NK-92 treated with Interleukin-12 subunit alpha and Interleukin-12 subunit beta, amount 100 ng/mL, for 24 hours (cell line): ENCODE measurements at regions not wholly inside any gene's neighbourhood (a gene's known extent, or its start where the extent isn't known, plus 50 kb on each side); places are given as distances from the start of the nearest gene placed in this dataset.

Experiments
- DNase-seq: peaks from one replicate; lab custom pipeline; 2025; lab: John Stamatoyannopoulos, UW

DNA sequence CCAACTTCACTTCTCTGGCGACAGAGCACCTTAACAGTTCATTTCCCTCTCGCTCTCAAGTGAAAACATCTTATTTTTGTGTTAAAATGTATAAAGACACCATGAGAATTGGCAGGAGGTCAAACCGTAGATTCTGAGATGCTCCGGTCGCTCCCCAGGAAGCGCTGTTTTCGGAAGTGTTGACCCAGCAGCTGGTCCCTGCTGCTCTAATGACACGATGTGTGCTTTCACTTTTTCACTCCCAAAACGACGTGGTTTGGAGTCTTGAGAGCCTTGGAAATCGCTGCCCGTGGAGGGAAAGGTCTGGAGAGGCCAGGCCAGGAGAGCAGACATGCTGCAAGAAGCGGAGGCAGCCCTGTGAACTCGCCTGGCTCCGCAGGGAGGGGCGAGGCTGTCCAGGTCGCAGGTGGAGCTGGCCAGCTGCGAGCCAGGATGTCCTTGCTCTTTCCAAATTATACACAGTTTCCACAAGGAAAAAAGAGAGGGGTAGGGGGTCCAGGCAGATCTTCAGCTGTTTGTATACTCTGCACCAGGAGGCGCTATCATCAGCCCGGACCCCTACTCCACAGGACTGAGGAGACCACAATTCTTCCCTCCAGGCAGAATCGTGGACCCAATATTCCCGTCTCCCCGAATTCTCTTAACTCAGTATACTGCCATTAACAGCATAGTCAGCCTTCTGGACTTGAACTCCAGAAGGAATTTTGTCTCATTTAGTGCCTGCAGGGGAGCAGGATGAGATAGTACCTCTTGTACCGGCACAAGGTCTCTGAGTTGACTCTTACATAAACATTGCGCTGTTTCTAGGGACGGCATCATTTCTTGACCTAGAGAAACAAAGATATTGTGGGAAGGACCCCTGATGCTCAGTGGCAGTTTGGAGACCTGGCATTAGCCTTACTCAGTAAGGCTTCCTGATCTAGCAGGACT is 248.6 kb upstream of the ANKRD55 start:
- no peak for DNase-seq

DNA sequence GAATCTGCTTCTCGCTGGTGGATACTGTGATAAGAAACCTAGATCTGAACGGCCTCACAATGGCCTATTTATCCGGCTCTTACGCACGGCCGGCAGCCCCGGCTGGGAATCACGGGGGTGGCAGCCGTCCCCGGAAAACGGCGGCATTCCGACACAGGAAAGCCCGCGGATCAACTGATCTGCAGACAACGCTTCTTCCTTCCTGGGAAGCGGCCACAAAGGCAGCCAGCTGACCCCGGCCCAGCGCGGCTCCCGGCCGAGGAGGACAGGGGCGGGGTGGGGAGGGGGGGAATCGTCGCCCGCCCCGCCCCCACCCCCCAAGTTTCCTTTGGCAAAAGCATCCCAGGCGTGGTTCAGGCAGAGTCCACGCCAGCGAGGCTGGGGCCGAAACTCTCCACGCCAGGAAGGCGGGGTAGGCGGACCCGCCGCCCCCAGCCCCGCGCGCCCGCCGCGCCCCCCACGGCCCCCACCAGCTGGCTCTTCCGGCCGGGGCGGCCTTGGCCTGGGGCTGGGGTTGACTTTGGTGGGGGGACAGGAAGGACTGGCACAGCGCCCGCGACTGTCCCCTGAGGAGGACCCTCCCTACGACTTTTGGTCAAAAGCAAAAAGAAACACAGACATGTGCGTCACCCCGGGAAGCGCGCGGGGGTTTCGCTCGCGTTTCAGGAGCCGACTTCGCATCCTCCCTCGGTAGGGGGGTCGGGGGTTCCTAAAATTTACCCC is 247.7 kb upstream of the ANKRD55 start:
- DNase-seq: no peak

- DNase-seq: no peak
Observed at GRCh38 chr5:56480078-56480704, 247.1 kb upstream of the ANKRD55 start.

- DNase-seq: no peak
Observed at GRCh38 chr5:56479696-56480077, 246.6 kb upstream of the ANKRD55 start.

- no peak for DNase-seq
Observed at GRCh38 chr5:56479126-56479525, 246.0 kb upstream of the ANKRD55 start.

- DNase-seq: no peak
Observed at GRCh38 chr5:56478062-56478461, 244.9 kb upstream of the ANKRD55 start.

DNA sequence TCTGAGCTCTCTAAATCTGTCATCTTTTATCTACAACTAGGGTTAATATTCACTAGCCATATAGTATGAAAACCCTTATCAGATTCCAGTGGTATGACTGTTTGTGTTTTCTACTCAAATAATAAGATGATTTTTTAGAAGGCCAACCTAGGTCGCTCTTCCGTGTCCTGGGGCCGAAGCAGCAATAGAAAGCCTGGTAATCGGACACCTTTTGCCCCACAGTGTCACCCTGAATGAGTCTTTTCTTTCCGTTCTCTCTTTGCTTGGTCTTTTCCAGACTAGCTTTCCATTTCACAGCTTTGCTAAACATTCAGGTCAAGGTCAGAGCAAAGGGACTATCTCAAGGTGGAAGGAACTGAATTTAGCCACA is 243.3 kb upstream of the ANKRD55 start:
- DNase-seq: no peak

DNA sequence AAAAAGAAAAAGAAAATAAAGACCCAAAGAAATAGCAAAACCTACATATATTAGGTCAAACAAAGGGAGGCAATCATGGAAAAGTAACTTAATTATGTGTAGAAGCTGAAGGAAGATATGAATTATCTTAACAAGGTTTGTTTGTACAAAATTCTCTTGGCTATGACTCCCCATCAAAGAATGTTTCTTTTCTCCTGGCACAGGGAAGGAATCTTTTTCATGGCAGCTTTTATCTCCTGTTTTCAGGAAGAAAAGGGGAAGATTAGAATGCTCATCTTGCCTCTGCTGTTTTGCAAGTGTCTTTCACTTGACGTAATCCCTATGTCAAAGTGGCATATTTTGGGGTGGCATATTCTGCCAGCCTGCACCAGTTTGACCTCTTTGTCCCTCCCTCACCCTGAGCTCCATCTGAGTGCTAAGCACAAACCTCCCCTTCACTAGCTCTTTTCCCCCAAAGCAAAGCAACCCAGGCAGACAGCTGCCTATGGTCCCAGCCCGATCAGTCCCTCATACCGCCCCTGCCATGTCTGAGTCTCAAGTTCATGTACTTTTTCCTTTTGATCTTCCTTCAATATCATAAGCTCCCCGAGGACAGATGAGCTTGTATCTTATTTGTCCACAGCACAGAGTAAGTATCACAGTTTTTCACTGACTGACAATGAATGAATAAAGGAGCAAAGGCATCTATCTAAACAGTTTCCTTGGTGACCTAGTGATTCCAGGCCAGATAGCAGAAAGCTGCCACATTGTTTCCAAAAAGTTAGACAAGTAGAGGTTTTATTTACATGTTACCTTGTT is 242.8 kb upstream of the ANKRD55 start:
- DNase-seq: no peak

DNA sequence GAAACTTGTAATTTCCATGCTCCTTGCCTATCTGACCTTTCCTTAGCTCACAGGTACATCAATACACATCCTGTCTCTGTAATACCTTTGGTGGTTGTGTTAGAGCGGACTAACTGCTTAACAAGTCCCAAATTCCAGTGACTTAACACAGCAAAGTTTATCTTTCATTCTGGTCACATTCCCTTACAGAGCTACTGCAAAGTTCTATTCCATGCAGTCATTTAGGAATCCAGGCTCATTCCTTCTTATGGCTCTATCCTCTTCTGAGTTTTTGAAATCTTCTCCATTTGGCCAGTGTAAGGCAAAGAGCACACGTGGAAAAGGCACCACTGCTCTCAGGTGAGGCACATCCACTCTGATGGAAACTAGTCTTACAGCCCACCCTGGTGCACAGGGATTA is 238.6 kb upstream of the ANKRD55 start:
- no peak for DNase-seq

DNA sequence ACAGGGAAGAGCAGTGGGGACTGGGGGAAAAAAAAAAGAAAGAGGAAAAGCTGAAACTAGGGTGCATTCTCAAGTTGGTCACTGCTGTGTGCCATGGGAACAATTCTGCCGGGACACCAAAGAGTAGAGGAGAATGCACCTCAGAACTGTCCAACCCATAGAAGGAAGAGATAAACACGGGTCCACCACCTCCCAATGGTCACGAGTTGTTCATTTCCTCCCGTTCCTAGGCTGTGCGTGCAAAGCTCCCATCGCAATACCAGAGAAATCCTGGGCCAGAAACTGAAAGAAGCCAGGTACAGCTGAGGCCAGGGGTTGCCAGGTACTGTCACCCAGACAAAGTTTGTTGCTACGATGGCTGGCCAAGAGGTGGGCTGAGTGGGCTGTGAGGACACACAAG is 236.9 kb upstream of the ANKRD55 start:
- no peak for DNase-seq

DNA sequence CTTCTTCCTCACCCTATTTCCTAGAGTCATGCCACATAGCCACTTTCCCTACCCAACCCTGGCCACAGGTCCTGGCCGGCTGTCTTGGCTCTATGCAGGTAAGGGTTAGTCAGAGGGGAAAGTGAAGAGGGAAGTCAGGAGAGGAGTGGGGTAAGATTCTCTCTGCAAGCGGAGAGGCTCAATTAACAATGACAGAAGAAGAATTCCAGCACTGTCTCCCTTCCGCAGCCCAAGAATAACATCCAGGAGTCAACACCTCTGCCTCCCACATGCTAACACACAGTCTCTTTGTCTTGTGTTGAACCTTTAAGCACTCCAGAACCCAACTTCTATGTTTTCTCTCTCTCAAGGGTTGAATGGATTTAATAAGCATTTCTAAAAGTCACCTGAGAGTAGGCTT is 235.1 kb upstream of the ANKRD55 start:
- no peak for DNase-seq

DNA sequence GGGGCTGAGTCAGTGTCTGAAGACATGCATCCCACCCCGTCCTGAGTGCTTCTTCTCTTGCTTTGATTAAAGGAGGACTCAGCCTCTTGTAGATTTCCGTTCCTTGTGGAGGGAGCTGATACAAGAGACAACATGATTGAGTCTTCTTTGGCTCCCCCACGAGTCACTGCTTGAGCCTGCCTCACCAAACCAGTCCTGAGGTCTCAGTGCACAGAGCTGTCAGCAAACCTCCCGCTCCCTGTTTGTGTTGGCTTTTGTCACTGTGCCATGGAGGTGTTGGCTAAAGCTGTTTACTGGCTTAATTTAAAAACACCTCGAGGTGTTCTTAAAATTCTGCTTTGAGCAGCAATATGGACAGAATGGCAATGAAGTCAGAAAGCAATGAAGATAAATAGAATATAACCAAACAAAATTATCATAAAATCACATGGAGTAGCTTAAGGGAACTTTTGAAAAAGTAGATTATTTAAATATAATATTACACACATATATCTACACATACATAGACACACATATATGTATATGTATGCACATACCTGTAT is 234.1 kb upstream of the ANKRD55 start:
- no peak for DNase-seq

GRCh38 chr5:56466136-56466816 is 233.1 kb upstream of the ANKRD55 start:
- no peak for DNase-seq

- no peak for DNase-seq
Observed at GRCh38 chr5:56465769-56466135, 232.6 kb upstream of the ANKRD55 start.

DNA sequence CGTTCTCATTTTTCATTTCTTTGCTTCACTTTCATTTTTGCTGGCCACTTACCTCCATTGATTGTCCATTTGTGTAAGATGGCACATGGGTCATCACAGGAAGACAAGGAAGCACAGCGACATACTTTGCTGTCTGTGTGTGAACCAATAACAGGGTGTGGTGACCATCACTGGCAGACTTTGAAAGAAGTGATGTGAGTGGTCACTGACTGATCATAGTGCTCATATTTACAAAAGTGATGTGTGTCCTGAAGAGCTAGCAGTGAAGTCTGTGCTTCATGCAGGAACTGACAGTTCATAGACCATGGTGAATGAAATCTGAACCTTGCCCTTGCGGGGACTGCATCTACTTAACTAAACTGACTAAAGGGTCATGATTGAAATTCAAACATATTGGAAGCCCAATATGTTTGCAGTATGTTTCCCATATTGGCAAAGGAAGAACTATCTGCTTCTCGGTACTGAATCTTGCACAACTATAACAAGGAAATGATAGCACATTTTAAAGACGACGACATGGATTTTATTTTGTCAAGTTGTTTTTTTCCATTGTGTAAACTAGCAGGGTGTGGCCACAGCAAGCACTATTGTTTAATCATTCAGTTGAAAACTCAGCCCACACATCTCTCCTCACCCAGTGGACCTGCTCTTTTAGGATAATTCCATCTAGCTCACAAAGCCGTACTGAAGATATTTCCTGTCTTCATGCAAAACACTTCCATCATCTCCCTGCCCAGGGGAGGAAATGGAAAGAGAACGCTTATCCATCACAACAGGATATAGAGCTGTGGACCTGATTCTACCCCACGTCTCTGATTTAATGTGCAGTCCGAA is 232.0 kb upstream of the ANKRD55 start:
- no peak for DNase-seq

- DNase-seq: no peak
Observed at GRCh38 chr5:56463944-56464571, 230.9 kb upstream of the ANKRD55 start.

GRCh38 chr5:56461584-56461983 is 228.5 kb upstream of the ANKRD55 start:
- no peak for DNase-seq

DNA sequence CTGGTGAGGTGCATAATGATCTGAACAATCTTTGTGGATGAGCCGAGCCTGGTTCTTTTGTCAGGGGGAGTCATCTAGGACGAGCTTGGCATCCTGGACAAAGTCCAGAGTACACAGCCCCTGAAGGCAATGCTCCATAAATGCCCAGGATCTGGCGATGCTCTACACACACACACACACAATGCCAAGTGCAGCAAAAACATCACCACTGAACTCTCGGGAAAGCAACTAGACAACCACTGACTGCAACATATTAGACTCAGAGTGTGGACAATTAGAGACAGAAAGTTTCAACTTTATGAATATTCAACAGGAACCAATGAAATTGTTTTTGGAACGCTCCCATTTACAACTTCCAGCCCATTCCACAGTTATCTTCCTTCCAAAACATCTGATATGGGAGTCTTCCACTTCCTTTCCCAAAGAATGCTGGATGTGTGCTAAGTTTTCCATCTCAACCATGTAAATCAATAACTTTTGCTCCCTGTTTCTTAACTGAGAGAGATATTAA is 227.6 kb upstream of the ANKRD55 start:
- DNase-seq: no peak

DNA sequence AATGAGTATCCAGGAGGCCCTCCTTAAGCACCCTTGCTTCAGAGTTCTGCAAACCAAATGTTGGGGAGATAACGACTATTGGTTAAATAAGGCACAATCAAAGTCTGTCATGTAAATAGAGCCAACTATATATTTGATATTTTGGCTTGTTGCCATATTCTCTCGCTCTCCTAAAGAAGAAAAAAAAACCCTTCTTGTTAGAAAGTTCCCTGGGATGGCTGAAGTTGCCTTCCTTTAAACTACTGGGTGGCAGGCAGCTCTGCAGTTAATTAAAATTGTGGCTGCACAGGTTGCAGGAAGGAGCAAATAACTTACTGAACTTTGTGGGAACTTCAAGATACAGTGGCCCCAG is 227.0 kb upstream of the ANKRD55 start:
- DNase-seq: no peak
